SH-SY5Y (cell line): ENCODE measurements at regions not wholly inside any gene's neighbourhood (a gene's known extent, or its start where the extent isn't known, plus 50 kb on each side); places are given as distances from the start of the nearest gene placed in this dataset.
A peak's percentile ranks its signal among the peaks of the same experiment; 100 is the strongest.

Source experiments
- GATA2 ChIP-seq: IDR thresholded peaks from 2 replicates; pipeline ENCODE4 v1.6.1; 2011; ENCODE audit warnings: mild to moderate bottlenecking, low read depth, low read length
- GATA3 ChIP-seq: IDR thresholded peaks from 2 replicates; pipeline ENCODE4 v1.6.1; 2011; ENCODE audit warnings: low read depth, mild to moderate bottlenecking, low read length, moderate library complexity

DNA sequence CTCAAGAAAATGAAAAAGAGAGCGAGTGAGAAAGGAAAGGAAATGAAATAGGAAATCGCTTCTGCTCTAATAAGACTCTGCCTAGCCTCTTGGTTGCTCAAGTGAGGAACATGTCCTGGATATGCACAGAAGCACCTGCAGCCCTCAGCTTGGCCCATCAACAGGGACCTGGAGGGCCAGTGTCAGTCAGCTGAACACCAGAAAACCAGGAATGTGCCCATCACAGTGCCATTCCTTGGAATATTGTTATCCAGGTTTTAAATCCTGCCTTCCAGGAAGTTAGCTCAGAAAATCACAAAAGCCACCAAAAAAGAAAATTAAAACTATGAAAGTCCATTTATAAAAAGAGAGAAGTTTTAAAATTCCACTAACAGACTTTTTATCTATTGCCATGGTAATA lies 173.4 kb upstream of the TPM1 start:
- no peak for TF ChIP-seq GATA3
- no peak for TF ChIP-seq GATA2

DNA sequence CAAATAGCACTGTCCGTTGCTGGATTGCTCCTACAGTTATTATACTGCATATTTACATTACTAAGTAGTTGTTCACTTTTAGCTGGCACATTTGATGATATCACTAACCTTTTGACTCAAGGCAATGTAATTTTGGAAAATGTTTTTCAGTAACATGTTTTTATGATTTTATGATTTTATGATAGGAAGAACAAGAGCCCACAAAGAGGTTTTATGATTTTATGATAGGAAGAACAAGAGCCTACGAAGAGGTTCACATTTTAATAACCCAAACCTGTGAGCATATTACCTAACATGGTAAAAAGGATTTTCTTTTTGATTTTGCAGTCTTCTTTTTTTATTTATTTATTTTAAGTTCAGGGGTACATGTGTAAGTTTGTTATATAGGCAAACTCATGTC lies 172.3 kb upstream of the TPM1 start:
- TF ChIP-seq GATA3 (no peak), GATA2 (no peak)

DNA sequence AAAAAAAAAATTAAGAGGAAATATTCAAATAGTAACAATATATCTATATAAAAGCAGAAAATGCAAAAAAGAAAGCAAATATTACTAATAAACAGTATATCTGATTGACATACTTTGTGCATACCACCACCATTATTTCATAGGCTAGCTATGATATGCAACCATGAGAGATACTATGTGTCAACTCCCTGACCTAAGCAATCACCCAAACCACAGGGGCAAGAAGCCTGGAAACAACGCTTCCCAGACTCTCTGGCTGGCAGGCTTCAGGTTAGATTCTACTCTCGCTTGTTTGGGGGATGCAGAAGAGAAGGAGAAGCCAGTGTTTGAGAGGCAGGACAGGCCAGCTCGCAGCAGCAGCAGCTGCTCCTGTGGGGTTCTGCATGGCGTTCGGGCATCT lies 169.3 kb upstream of the TPM1 start:
- TF ChIP-seq GATA3 (no peak), GATA2 (no peak)

DNA sequence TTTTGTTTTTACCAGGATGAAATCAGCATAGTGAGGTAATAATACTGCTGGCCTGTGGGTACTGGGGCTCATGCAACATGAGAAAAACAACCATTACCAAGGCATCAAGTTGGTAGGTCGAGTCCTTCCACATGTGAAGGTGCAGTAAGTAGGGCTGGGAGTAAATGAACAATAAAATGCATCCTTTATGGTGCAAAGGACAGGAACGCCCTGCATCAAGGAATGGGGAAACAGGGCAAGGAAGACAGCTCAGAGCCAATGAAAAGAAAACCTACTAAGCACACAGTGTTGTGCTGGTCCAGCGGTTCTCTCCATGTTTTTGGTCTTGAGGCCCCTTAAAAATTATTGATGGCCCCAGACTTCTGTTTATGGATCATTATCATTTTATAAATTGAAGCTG lies 168.5 kb upstream of the TPM1 start:
- TF ChIP-seq GATA2, result no peak
- no peak for TF ChIP-seq GATA3

- no peak for TF ChIP-seq GATA3
- TF ChIP-seq GATA2, result no peak
Observed at GRCh38 chr15:62874959-62875625, 167.5 kb upstream of the TPM1 start.

DNA sequence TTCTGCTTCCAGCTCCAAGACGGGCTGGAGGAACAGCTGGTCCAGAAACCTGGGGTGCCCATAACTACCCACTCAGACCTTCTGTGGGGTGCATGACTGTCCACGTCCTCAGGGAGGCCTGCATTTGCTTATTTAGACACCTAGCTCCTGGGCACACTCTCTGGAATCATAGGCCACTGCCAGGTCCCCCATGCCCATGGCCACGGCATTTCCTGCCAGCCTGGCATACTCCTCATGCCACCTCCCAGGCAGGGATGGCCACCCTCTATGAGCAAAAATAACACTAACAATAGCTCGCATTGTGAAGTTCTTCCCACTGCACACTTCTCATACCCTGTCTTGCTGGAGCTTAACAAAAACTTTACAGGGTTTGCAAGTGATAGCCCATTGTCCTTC lies 166.9 kb upstream of the TPM1 start:
- TF ChIP-seq GATA3 (no peak), GATA2 (no peak)

GRCh38 chr15:62877276-62877857 lies 165.2 kb upstream of the TPM1 start:
- no peak for TF ChIP-seq GATA2
- TF ChIP-seq GATA3, result no peak

GRCh38 chr15:62878070-62878469 lies 164.5 kb upstream of the TPM1 start:
- no peak for TF ChIP-seq GATA3
- TF ChIP-seq GATA2, result peak; percentile 72

GRCh38 chr15:62879770-62880169 lies 162.8 kb upstream of the TPM1 start:
- no peak for TF ChIP-seq GATA3
- no peak for TF ChIP-seq GATA2

- peak; percentile 87 for TF ChIP-seq GATA3
- peak; percentile 82 for TF ChIP-seq GATA2
Observed at GRCh38 chr15:62880278-62880677, 162.3 kb upstream of the TPM1 start.

DNA sequence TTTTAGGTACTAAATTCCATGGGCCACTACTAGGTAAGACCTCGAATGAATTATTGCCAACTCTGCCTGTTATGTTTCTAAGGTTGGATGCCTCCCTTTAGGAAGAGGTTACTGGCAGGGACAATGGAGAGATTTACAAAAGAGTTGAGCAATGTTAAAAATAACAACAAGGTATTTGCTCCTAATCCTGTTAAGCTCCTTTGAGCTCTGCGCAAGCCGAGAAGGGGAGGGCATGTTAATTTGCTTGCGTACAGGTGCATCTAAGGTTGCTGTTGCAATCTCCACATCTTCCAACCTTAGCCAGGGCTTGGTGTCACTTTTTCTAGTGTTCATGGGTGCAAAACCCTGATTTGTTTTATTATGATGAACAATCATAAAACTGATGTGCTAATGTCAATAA lies 161.5 kb upstream of the TPM1 start:
- no peak for TF ChIP-seq GATA2
- TF ChIP-seq GATA3, result no peak

- TF ChIP-seq GATA3 (no peak), GATA2 (no peak)
Observed at GRCh38 chr15:62883938-62884479, 158.5 kb upstream of the TPM1 start.

GRCh38 chr15:62886431-62887071 lies 156.0 kb upstream of the TPM1 start:
- TF ChIP-seq GATA2 (no peak), GATA3 (no peak)

DNA sequence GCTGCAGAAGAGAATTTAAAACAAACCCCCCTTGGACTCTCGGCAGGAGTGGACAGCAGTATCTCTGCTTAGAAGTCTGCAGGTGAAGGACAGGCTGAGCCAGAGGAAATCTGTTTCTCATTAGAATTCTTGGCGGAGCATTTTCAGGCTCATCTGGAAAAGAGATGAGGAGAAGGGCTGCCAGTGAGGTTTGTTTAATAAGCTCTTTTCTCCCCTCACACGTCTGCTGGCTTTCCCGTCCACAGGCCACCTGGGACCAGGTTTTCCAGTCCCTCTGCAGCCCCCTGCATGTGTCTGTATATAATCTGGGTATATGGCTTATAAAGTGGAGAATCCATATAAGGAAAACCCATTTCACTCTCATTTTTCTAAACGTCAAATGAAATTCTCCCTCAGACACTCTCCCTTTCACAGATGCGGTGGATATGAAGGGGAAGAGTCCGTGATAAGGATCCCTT lies 155.4 kb upstream of the TPM1 start:
- TF ChIP-seq GATA3, result no peak
- no peak for TF ChIP-seq GATA2

DNA sequence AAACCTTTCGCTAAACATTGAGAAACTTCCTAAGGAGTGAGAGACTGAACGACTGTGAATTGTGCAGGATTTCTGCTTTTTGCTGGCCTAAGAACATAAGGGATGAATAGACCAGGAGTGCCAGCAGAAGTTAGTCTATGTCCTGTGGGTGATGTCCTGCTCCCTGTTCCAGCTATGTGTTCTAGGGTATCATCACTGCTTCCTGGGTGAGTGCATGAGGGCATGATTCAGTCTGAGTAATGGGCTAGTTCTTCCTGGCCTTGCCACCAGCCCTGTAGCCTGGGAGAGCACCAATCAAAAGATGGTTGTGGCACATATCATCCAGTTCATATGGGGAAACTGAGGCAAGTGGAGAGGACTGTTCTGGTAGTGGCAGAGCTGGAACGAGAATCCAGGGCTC lies 153.9 kb upstream of the TPM1 start:
- TF ChIP-seq GATA3 (no peak), GATA2 (no peak)
